KMS-11 (cell line): ENCODE measurements at regions not wholly inside any gene's neighbourhood (a gene's known extent, or its start where the extent isn't known, plus 50 kb on each side); places are given as distances from the start of the nearest gene placed in this dataset.
A peak's percentile ranks its signal among the peaks of the same experiment; 100 is the strongest.

ENCODE experiments used
- H2AFZ ChIP-seq: fragments of 200-600 bp; sonication (generic); 2 replicates; pipeline ENCODE4 v1.6.1; 2016; ENCODE audit warnings: antibody characterized with exemption, mixed run types, low read depth
- H3K27ac ChIP-seq: fragments of 200-600 bp; sonication (generic); 2 replicates; pipeline ENCODE4 v1.6.1; 2016; ENCODE audit warnings: mild to moderate bottlenecking, mixed run types
- H3K27me3 ChIP-seq: fragments of 200-600 bp; sonication (generic); 2 replicates; pipeline ENCODE4 v1.6.1; 2017; ENCODE audit warnings: mild to moderate bottlenecking, low read depth, mixed run types, moderate library complexity; ENCODE audit not compliant: insufficient read depth
- H3K36me3 ChIP-seq: fragments of 200-600 bp; sonication (generic); 2 replicates; pipeline ENCODE4 v1.6.1; 2017; ENCODE audit warnings: mild to moderate bottlenecking, mixed run types; ENCODE audit not compliant: insufficient read depth
- H3K4me1 ChIP-seq: fragments of 200-600 bp; sonication (generic); 2 replicates; pipeline ENCODE4 v1.6.1; 2016; ENCODE audit warnings: mild to moderate bottlenecking, low read depth, mixed run types; ENCODE audit not compliant: poor library complexity, severe bottlenecking
- H3K4me2 ChIP-seq: fragments of 200-600 bp; sonication (generic); 2 replicates; pipeline ENCODE4 v1.7.0; 2016; ENCODE audit warnings: mild to moderate bottlenecking, mixed run types
- H3K4me3 ChIP-seq: fragments of 200-600 bp; sonication (generic); IDR thresholded peaks from 2 replicates; pipeline ENCODE4 v1.6.1; 2017; ENCODE audit warnings: low read depth, low read length, mixed read lengths; ENCODE audit not compliant: insufficient read depth
- H3K79me2 ChIP-seq: fragments of 200-600 bp; sonication (generic); 2 replicates; pipeline ENCODE4 v1.6.1; 2016; ENCODE audit warnings: low read depth, mixed run types; ENCODE audit not compliant: insufficient read depth
- H3K9ac ChIP-seq: fragments of 200-600 bp; sonication (generic); 2 replicates; pipeline ENCODE4 v1.6.1; 2016; ENCODE audit warnings: mild to moderate bottlenecking, mixed run types
- H4K20me1 ChIP-seq: fragments of 200-600 bp; sonication (generic); 2 replicates; pipeline ENCODE4 v1.6.1; 2016; ENCODE audit warnings: mild to moderate bottlenecking, mixed run types; ENCODE audit not compliant: insufficient read depth
- TF ChIP-seq, protein P1 (sequence below): fragments of 200-600 bp; sonication (generic); conservative IDR thresholded peaks from 2 replicates; pipeline ENCODE4 v1.6.1; 2017; ENCODE audit warnings: low read depth, mild to moderate bottlenecking, antibody characterized with exemption, low read length, moderate library complexity, mixed read lengths

DNA sequence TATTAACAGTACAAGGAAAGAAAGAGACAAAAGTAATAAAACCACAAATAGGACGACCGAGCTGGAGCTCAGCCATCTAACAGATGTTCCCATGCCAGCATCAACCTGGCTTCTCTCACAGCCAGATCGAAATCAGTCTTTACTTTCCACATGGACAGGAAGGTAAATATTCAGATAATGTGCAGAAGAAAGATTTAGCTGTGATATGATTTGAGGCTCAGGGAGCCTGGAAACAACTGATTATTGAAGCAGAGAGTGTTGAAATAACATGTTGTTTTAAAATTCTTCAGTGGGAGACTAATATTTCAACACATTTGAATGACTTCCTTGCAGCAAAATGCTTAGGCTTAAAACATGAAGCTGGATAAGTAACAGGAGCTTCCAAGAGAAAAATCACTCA lies 546.8 kb downstream of the ETS1 start:
- TF ChIP-seq, protein P1, sequence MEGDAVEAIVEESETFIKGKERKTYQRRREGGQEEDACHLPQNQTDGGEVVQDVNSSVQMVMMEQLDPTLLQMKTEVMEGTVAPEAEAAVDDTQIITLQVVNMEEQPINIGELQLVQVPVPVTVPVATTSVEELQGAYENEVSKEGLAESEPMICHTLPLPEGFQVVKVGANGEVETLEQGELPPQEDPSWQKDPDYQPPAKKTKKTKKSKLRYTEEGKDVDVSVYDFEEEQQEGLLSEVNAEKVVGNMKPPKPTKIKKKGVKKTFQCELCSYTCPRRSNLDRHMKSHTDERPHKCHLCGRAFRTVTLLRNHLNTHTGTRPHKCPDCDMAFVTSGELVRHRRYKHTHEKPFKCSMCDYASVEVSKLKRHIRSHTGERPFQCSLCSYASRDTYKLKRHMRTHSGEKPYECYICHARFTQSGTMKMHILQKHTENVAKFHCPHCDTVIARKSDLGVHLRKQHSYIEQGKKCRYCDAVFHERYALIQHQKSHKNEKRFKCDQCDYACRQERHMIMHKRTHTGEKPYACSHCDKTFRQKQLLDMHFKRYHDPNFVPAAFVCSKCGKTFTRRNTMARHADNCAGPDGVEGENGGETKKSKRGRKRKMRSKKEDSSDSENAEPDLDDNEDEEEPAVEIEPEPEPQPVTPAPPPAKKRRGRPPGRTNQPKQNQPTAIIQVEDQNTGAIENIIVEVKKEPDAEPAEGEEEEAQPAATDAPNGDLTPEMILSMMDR: no peak
- Histone ChIP-seq H3K4me3 (no peak overlapping the region), H3K9ac (no peak overlapping the region), H3K27ac (no peak overlapping the region), H3K79me2 (no peaks in the 10 kb centered on the region), H2AFZ (no peak overlapping the region), H3K4me1 (peaks cover 26% of the 10 kb centered on the region), H3K27me3 (no peaks in the 10 kb centered on the region), H4K20me1 (no peaks in the 10 kb centered on the region), H3K36me3 (no peaks in the 10 kb centered on the region), H3K4me2 (0 out of 2 replicates have a peak overlapping the region, but pooled peaks have one; percentile 60)

DNA sequence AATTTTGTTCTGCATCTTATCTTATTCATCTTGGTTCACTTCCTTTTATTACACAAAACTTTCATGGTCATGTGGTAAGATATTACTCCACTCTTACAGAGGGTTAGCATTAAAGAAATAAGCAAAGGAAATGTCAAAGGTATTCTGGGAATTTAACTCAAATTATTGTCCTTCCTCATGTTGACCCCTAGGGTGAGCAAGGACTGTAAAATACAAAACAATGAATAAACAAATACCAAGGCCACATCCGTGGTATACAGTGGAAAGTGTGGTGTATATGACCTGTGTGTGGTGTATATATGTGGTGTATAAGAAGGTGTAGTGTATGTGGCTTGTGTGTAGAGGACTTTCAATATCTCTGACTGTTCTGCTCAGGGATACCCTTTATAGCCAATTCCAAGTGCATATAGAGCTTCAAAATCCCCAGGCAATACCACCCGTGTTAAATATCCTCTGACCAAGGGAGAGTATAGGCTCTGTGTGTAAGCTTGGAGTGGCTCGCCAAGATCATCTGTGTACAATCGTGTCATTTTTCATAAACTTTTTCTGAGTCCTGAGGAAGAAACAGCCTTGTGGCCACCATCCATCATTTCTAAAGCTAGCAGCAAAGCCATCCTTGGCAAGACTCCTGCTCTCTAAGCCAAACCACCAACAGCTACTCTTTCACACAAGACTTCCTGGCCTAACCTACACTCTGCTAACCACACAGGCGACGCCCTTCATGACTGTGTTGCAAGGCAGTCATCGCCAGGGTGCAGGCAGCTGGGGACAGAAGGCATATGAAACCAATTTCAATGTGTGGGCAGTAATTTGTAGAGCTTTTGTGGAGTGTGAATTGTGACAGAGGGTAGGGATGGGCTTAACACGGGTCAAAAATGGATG lies 548.0 kb downstream of the ETS1 start:
- Histone ChIP-seq H3K4me2 (peak overlapping the region; percentile 60), H3K4me1 (peaks cover 26% of the 10 kb centered on the region), H3K4me3 (no peak overlapping the region), H3K27ac (peak overlapping the region; percentile 48), H2AFZ (peak overlapping the region; percentile 18; the same call in 1 of the 2 replicates), H3K36me3 (no peaks in the 10 kb centered on the region), H3K79me2 (no peaks in the 10 kb centered on the region), H3K9ac (no peak overlapping the region), H3K27me3 (no peaks in the 10 kb centered on the region), H4K20me1 (no peaks in the 10 kb centered on the region)
- TF ChIP-seq, protein P1: peak; percentile 28; the same call in 1 of the 2 replicates

DNA sequence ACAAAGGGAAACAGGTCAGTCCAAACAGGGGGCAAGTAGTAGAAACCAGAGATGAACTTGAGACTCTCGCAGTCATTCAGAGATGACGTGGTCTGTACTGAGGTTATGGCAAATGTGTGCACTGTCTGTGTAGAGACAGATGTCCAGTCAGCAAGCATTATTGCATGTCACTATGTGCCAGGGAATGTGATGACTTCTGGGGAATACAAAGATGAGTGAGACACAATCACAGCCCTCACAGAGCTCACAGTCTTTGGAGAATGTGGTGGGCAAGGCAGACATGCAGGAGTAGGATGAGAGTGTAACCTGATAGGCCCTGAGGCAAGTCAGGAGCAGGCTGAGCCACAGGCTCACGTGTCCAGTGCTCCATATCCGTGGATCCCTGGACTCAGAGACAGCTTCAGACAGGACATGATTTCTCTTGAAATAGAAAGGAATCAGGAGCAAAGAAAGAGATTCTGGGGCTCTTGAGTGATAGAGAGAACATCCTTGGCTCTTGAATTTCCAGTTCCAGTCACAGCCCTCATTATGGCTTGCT lies 550.7 kb downstream of the ETS1 start:
- Histone ChIP-seq H3K4me3 (no peak overlapping the region), H3K79me2 (no peaks in the 10 kb centered on the region), H3K9ac (no peak overlapping the region), H2AFZ (no peak overlapping the region), H3K36me3 (no peaks in the 10 kb centered on the region), H3K4me1 (peaks cover 26% of the 10 kb centered on the region), H3K4me2 (no peak overlapping the region), H3K27ac (no peak overlapping the region), H4K20me1 (no peaks in the 10 kb centered on the region), H3K27me3 (no peaks in the 10 kb centered on the region)
- TF ChIP-seq, protein P1: no peak

DNA sequence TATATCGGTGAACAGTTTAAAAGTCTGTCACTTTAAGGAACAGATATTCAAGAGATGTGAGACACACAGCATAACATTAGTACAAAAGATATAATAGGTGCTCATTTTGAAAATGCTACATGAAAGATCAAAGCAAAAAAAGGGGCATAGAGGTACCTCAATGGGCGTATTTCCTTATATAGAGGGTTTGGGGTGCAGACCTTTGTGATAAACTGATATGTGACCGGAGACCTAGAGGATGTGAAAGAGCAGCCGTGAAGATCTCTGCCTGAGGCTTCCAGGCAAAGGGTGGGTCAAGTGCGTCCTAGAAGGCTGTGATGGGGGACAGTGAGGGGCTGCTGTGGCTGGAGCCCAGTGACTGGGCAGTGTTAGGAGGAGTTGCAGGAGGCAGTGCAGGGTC lies 551.4 kb downstream of the ETS1 start:
- Histone ChIP-seq H3K4me2 (no peak overlapping the region), H4K20me1 (no peaks in the 10 kb centered on the region)

More for the DNA sequence above, 551.4 kb downstream of the ETS1 start:
- H3K27ac ChIP-seq: no peak overlapping the region
- H3K4me1 ChIP-seq: peaks cover 24% of the 10 kb centered on the region
- no peaks in the 10 kb centered on the region for H3K79me2 ChIP-seq
- H3K36me3 ChIP-seq: no peaks in the 10 kb centered on the region
- no peak overlapping the region for H3K4me3 ChIP-seq
- H3K27me3 ChIP-seq: no peaks in the 10 kb centered on the region
- TF ChIP-seq, protein P1: no peak
- H3K9ac ChIP-seq: no peak overlapping the region
- H2AFZ ChIP-seq: no peak overlapping the region
